OCI-LY7 (cell line): ENCODE measurements at regions not wholly inside any gene's neighbourhood (a gene's known extent, or its start where the extent isn't known, plus 50 kb on each side); places are given as distances from the start of the nearest gene placed in this dataset.

Source experiments
- BruUV-seq: library from RNA; stranded (reverse); fragments of 400-500 nt; replicated peaks from 2 replicates; lab custom pipeline; 2021; lab: Mats Ljungman, UMichigan
- CTCF ChIA-PET: fragments of 300-600 bp; sonication (Branson Sonifier 250); formaldehyde crosslinking; loops from one replicate; lab custom pipeline; 2022; ENCODE audit warnings: antibody characterized with exemption; ENCODE audit not compliant: unreplicated experiment; lab: Charles Lee
- POLR2A ChIA-PET: fragments of 300-600 bp; sonication (Branson Sonifier 250); formaldehyde crosslinking; loops from one replicate; lab custom pipeline; 2022; ENCODE audit warnings: antibody characterized with exemption; lab: Charles Lee
- DNase-seq: peaks from one replicate; pipeline ENCODE4 v3.0.0-alpha.2; 2015; ENCODE audit warnings: low spot score
- H2AFZ ChIP-seq: fragments of 200-600 bp; sonication (generic), shearing (Covaris generic); 2 replicates; pipeline ENCODE4 v1.6.1; 2014; ENCODE audit warnings: mild to moderate bottlenecking, antibody characterized with exemption, low read length, moderate library complexity
- H3K27ac ChIP-seq: fragments of 200-600 bp; sonication (generic); 2 replicates; pipeline ENCODE4 v1.5.1; 2014; ENCODE audit warnings: mixed run types, low read depth, mild to moderate bottlenecking, moderate library complexity, low read length, inconsistent platforms; ENCODE audit not compliant: poor library complexity, severe bottlenecking
- H3K36me3 ChIP-seq: fragments of 200-600 bp; sonication (generic); 2 replicates; pipeline ENCODE4 v1.6.1; 2014; ENCODE audit warnings: mild to moderate bottlenecking, antibody characterized with exemption, low read length, moderate library complexity, mixed read lengths; ENCODE audit not compliant: insufficient read depth
- H3K4me1 ChIP-seq: fragments of 200-600 bp; sonication (generic); 2 replicates; pipeline ENCODE4 v1.5.1; 2014; ENCODE audit warnings: mild to moderate bottlenecking, low read length; ENCODE audit not compliant: insufficient read depth, poor library complexity, severe bottlenecking
- H3K4me2 ChIP-seq: fragments of 200-600 bp; sonication (generic); 2 replicates; pipeline ENCODE4 v1.6.1; 2014; ENCODE audit warnings: mild to moderate bottlenecking, low read length
- H3K4me3 ChIP-seq: fragments of 200-600 bp; sonication (generic); 2 replicates; pipeline ENCODE4 v1.5.1; 2014; ENCODE audit warnings: mild to moderate bottlenecking, low read depth, low read length; ENCODE audit not compliant: poor library complexity, severe bottlenecking
- H3K79me2 ChIP-seq: fragments of 200-600 bp; sonication (generic); 2 replicates; pipeline ENCODE4 v1.6.1; 2016; ENCODE audit warnings: low read depth, mild to moderate bottlenecking, low read length, moderate library complexity, mixed read lengths; ENCODE audit not compliant: insufficient read depth
- H3K9me2 ChIP-seq: fragments of 200-600 bp; sonication (generic); 2 replicates; pipeline ENCODE4 v1.6.1; 2016; ENCODE audit warnings: mild to moderate bottlenecking, low read length, mixed read lengths; ENCODE audit not compliant: insufficient read depth
- H3K9me3 ChIP-seq: fragments of 200-600 bp; sonication (generic); 2 replicates; pipeline ENCODE4 v1.6.1; 2014; ENCODE audit warnings: mild to moderate bottlenecking, mixed run types, low read length, mixed read lengths
- H4K20me1 ChIP-seq: fragments of 200-600 bp; sonication (generic); 2 replicates; pipeline ENCODE4 v1.6.1; 2014; ENCODE audit warnings: mild to moderate bottlenecking, antibody characterized with exemption, low read length, moderate library complexity, mixed read lengths; ENCODE audit not compliant: insufficient read depth
- CTCF ChIP-seq: fragments of 200-600 bp; sonication (generic); conservative IDR thresholded peaks from 2 replicates; pipeline ENCODE4 v1.5.1; 2014; ENCODE audit warnings: mild to moderate bottlenecking, antibody characterized with exemption, low read length, moderate library complexity, mixed read lengths
- EZH2phosphoT487 ChIP-seq: fragments of 200-600 bp; sonication (generic); IDR thresholded peaks from 2 replicates; pipeline ENCODE4 v1.6.1; 2018; ENCODE audit warnings: low read depth, borderline replicate concordance, mild to moderate bottlenecking, mixed run types, antibody characterized with exemption, low read length, moderate library complexity, mixed read lengths
- intact Hi-C: fragments of 100-400 bp; cut with micrococcal nuclease; formaldehyde crosslinking; loops from one replicate; pipeline ENCODE4 v1.10.0; 2022; ENCODE audit not compliant: unreplicated experiment

- no peaks in the 10 kb centered on the region for H3K9me3 ChIP-seq
- H3K4me1 ChIP-seq: no peaks in the 10 kb centered on the region
- no peaks in the 10 kb centered on the region for H3K36me3 ChIP-seq
- no peak for DNase-seq
- no peak overlapping the region for H3K27ac ChIP-seq
- no peaks in the 10 kb centered on the region for H3K9me2 ChIP-seq
- POLR2A ChIA-PET: interaction anchor here (0.6 kb wide), 1 partner anchor 113 kb away, joined by 4 read pairs; no protein-coding TSS in a partner anchor
- H2AFZ ChIP-seq: no peak overlapping the region
- no peak overlapping the region for H3K4me3 ChIP-seq
- TF ChIP-seq CTCF: no peak
- TF ChIP-seq EZH2phosphoT487: no peak
- BruUV-seq: no TSS peak
- intact Hi-C loops: no loop called here
- no peak overlapping the region for H3K4me2 ChIP-seq
- H4K20me1 ChIP-seq: no peaks in the 10 kb centered on the region
- CTCF ChIA-PET: no interaction called here
- H3K79me2 ChIP-seq: no peaks in the 10 kb centered on the region
Observed at GRCh38 chr11:134712228-134713145, 300.4 kb upstream of the B3GAT1 start.

GRCh38 chr11:134711588-134711987, 299.5 kb upstream of the B3GAT1 start:
- Histone ChIP-seq H3K4me1 (no peaks in the 10 kb centered on the region), H2AFZ (no peak overlapping the region), H3K27ac (no peak overlapping the region), H3K4me2 (no peak overlapping the region), H3K4me3 (no peak overlapping the region), H3K36me3 (no peaks in the 10 kb centered on the region), H3K9me2 (no peaks in the 10 kb centered on the region), H3K9me3 (no peaks in the 10 kb centered on the region), H3K79me2 (no peaks in the 10 kb centered on the region), H4K20me1 (no peaks in the 10 kb centered on the region)
- CTCF ChIA-PET: no interaction called here
- POLR2A ChIA-PET: interaction anchor here (0.6 kb wide), 1 partner anchor 113 kb away, joined by 4 read pairs; no protein-coding TSS in a partner anchor
- intact Hi-C loops: no loop called here
- no peak for DNase-seq
- TF ChIP-seq EZH2phosphoT487: no peak
- no peak for TF ChIP-seq CTCF
- BruUV-seq: no TSS peak

GRCh38 chr11:134710861-134711407, 298.9 kb upstream of the B3GAT1 start:
- intact Hi-C loops: no loop called here
- H3K4me1 ChIP-seq: no peaks in the 10 kb centered on the region
- no peak overlapping the region for H3K4me3 ChIP-seq
- no peaks in the 10 kb centered on the region for H3K36me3 ChIP-seq
- H3K27ac ChIP-seq: no peak overlapping the region
- no peak overlapping the region for H3K4me2 ChIP-seq
- no peak for TF ChIP-seq CTCF
- TF ChIP-seq EZH2phosphoT487: no peak
- ChIA-PET CTCF (no interaction called here), POLR2A (no interaction called here)
- no peak for DNase-seq
- no peak overlapping the region for H2AFZ ChIP-seq
- H3K9me3 ChIP-seq: no peaks in the 10 kb centered on the region
- H3K79me2 ChIP-seq: no peaks in the 10 kb centered on the region
- BruUV-seq: no TSS peak
- H4K20me1 ChIP-seq: no peaks in the 10 kb centered on the region
- H3K9me2 ChIP-seq: no peaks in the 10 kb centered on the region
